NCI-H2227 (cell line): ENCODE measurements at regions not wholly inside any gene's neighbourhood (a gene's known extent, or its start where the extent isn't known, plus 50 kb on each side); places are given as distances from the start of the nearest gene placed in this dataset.
"Not testable (repeated sequence)": the region's sequence is repeated elsewhere in the genome, so short reads cannot be mapped to it uniquely, and the experiment has no call there.

Source experiments
- DNase-seq: peaks from one replicate; lab custom pipeline; 2025; ENCODE audit not compliant: unreplicated experiment; lab: John Stamatoyannopoulos, UW

DNA sequence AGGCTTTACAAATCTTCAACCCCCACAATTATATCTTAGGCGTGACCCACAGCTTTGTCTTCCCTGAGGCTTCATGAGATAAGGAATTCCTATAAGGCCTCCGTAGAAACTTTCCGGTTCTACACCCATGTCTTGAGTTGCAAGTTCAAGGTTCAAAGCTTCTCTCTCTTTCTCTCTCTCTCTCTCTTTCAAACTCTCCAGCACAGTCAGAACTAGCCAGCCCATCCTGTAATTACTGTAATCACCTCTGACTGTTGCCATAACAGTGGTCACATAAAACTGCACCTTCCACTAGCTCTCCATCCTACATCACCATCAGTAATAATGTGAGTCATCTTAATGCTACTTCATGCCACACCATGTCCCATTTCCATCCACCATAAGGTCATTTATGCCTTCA, 90.0 kb upstream of the NFASC start:
- DNase-seq = peak; percentile 50

DNA sequence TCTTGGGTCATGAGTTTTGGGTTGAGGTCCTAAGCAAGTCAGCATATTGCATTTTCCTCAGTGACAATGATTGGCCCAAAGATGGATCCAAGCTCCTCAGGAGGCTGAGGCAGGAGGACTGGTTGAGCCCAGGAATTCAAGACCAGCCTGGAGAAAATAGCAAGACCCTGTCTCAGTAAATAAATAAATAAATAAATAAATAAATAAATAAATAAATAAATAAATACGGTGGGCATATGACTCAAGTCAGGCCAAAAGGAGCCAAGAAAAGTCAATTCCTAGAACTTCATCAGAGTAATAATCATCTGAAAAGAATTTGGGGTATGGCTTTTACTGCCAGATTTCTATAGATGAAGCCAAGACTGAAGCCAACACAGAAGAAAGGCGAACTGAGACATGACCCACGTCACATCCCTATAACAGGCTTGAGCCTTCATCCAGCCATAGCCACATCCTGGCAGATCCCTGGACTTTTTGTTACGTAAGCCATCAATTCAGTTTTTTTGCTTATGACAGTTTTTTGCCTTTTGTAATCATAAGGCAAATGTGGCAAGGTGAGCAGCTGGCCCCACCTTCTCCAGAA, 88.5 kb upstream of the NFASC start:
- no peak for DNase-seq

DNA sequence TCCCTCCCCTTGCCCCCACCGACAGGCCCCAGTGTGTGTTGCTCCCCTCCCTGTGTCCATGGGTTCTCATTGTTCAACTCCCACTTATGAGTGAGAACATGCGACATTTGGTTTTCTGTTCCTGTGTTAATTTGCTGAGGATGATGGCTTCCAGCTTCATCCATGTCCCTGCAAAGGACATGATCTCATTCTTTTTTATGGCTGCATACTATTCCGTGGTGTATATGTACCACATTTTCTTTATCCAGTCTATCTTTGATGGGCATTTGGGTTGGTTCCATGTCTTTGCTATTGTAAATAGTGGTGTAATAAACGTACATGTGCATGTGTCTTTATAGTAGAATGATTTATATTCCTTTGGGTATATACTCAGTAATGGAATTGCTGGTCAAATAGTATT, 85.6 kb upstream of the NFASC start:
- not testable (repeated sequence) for DNase-seq

DNA sequence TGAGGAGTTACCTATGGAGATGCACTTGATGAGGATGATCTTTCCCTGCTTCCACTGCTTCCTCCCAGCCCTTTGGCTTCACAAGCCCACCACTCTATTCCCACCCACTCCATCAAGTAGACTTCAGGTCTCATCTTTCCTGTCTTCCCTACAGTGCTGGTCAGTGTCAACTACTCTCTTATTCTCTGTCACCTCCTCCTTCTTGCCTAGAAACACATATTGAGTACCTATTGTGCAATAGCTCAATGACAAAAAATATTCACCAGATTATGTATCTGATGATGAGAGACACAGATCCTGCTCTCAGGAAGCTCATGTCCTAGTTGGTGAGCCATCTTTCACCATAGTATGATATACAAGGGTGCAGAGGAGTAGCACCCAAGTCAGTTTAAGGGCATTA, 82.2 kb upstream of the NFASC start:
- DNase-seq = no peak

DNA sequence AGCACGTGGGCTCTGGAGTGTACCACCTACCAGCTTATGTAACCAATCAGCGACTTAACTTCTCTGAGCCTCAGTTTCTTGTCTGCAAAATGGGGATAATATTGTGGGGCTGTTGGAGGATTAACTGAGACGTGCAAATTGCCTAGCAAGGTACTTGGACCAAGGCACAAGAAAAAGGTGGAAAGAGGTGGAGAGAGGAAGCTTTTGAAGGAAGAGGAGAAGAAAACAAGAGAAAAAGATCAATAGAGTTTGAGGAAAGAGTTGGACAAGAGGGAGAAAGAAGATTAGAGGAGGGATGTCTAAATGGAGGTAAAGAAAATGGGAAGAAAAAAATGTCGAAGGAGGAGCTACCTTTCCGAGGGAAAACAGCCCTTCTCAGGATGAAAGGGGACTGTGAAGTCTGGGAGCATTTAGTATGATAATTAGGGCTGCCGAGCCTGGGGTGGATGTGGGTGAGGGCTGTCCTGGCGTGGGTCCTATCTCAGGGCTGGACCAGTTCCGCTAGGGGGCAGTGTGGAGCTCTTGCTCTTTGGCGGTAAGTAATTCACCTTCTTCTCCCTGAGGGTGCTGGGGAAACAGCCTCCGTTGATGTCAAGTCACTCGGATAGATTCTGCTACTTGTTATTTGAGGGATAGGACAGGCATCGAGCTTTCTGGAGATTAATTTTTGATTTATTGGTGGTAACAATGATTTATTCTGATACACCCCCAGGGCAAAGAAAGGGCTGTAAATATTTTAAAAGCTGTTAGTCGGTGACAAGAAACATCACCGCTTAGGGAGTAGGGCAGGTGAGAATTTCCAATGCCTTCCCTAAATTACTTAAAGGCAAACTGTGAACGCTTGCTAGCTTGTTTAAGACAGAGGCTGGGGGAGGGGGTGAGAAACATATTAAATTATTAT, 79.0 kb upstream of the NFASC start:
- DNase-seq = peak; percentile 81

DNA sequence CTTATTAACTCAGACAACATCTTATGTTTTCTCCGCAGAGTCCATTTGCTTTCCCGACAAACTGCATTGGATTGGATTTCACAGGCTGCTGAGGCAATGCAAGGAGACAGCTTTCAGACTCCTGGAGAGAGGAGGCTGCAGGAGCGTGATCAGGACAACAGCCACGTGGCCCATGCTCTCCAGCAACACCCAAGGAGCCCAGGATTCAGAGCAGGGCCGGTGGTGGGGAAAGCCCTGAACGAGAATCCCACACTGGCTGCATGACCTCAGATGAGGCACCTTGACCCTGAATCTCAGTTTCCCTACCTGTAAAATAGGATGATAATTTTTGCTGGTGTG, 78.3 kb upstream of the NFASC start:
- DNase-seq = no peak

DNA sequence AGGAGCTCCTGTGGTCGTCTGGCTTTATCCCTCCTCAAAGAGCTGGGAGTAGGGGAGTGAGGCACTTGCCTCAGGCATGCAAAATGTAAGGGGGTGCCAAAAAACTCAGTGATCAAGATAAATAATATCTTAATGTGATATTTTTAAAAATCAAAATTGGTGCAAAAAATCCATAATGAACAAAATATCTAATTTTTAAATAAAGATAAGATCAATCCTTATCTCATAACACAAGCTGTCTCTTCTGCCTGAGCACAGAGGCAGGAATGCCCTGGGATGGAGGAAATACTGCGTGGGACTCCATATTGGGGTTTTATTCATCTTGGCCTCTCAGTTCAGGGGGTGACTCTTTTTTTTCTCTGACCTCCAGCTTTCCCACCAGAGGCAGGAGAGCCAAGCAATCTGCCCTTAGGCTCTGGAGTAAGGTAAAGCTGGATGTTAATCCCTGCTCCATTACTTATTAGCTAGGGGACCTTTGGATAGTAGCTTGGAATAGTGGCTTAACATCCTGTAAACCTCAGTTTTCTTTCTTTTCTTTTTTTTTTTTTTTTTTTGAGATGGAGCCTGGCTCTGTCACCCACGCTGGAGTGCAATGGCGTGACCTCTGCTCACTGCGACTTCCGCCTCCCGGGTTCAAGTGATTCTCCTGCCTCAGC, 77.3 kb upstream of the NFASC start:
- DNase-seq = no peak

DNA sequence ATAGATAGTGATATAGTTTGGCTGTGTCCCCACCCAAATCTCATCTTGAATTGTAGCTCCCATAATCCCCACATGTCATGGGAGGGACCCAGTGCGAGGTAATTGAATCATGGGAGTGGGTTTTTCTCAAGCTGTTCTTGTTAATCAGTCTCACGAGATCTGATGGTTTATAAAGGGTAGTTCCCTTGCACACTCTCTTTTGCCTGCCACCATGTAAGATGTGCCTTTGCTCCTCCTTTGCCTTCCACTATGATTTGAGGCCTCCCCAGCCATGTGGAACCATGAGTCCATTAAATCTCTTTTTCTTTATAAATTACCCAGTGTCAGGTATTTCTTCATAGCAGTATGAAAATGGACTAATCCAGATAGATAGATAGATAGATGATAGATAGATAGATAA, 73.8 kb upstream of the NFASC start:
- DNase-seq = not testable (repeated sequence)

DNA sequence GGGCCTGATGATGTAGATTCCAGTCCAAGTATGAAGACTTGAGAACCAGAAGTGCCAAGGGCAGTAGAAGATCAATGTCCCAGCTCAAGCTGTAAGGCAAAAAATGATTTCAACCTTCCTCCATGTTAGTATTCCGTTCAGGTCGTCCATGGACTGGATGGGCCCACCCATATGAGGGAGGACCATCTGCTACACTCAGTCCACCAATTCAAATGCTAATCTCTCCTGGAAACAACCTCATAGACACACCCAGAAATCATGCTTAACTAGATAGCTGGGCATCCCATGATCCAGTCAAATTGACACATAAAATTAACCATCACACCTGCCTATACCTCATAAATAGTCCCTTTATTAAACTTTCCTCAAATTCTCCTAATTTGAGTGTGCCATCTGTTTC, 73.3 kb upstream of the NFASC start:
- DNase-seq = no peak

DNA sequence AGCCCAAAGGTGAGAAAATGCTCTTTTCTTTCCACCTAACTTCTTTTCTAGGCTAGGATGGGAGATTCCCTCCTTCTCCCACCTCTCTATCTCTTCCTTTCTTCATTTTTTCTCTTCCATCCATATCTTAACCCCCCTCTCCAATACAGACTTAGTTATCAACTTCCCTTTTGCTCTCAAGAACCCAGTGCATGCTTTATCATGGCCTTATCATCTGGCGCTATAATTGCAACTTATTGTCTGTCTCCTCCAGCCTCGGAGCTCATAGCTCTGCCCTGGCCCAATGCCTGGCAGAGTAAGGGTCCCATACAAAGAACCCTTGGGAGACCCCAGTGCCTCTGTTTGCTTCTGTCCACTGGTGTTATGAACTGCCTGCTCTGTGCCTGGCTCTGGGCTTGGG, 71.0 kb upstream of the NFASC start:
- no peak for DNase-seq

DNA sequence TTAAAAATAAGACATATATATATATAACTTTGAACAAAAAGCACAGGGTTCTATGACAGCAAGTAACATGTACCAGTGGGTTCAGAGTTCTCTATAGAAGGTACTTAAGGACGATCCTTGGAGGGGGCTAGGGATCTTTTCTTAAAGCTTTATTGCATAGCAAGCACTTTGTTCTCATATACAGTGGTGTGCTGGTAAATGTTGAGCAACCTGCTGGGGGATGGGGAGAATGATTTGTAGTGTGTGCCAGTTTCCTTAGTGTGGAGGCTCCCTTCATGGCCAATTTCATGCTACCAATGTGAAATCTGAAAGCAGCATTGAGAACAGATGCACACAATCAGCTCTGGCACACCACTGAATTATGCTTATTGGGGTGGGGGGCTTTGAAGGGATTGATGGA, 69.5 kb upstream of the NFASC start:
- DNase-seq = no peak

DNA sequence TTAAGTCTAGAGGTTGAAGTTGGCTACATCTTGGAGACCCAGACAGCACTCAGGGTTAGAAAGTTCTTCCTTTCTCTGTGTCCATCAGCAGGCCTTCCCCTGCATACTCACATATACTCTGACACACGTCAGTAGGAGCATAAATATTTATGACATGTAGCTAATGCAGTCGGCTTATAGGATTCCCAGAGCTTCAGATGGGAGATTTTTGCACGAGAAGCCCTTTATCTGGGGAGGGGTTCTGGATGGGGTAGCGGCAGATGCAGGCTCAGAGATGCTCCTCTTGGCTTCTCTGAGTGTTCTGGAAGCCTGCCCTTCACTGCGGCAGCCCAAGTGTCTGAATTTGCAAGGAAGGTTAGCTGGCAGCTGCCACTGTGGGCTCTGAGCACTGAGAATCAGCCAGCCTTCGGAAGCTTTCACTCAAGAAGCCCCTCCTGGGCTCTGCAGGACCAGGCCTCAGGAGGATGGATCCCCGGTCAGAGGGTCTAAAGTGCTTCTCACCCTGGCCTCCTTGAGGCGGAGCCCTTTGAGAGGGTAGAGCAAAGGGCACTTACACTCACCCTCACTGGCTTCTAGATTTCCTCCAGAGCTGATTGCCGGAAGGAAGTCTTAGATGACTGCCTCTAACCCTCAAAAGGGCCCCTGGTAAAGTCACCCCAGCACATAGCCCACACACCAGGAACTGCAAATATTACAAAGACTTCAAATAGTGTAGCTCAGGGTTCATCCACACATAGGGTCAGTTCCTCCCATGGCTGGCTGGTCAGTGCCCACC, 68.1 kb upstream of the NFASC start:
- no peak for DNase-seq

DNA sequence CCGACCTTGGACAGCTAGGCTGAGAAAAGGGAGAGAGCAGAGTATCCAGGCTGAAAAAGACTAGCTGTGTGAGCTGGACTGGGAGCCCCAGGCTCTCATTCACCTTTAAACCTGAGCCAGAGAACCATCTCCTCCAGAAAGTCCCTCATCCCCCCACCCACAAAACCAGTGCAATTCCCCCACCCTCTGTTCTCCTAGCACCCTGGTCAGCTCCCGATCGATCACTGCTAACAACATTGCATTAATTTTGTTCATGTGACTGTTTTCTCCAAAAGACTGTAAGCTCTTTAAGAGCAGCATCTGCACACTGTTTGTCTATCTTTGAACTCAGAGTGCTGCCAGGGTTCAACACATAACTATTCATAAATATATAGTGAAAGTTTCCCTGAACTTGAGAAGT, 67.1 kb upstream of the NFASC start:
- DNase-seq = no peak

DNA sequence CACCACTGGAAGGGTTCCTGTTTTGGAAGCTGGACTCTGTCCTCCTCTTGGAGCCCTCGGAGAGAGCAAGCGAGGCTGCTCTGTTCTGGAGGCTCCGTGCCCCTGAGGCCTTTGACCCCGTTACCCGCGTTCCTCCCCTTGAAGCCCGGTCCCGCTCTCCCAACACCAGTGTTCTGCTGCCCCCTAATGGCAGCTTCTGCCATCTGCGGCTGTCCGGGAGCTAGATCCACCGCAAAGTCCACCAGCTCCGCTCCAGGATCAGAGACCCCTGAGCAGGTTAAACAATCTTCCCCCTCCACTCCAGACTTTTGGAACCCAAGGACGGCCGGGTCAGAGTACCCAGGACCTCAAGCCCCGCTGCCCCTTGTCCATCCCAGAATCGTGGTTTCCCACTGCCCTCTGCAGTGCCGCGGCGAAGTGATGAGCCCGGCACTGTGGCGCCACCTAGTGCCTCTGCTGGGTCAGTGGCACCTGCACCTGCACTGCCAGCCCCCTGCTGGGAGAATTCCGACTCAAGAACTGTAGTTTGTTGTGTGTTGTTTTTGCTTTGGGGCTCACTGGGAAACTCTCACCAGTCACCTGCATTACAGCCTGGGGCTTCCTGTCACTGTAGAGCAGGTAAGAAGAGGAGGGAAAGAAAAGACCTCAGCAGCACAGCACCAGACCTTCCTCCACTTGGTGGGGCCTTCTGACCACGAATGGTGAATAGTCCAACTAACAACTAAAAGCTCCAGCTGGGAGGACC, 63.5 kb upstream of the NFASC start:
- peak; percentile 92 for DNase-seq

DNA sequence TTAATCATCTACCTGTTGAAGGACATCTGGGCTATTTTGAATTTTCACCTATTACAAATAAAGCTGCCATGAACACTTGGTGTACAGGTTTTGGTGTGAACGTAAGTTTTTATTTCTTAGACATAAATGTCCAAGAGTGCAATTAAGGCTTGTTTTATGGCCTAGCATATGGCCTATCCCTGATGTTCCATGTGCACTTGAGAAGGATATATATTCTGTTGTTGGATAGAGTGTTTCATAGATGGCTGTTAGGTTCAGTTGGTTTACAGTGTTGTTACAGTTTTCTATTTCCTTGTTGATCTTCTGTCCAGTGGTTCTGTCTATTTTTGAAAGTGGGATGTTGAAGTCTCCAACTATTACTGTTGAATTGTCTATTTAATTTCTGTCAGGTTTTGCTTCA, 61.2 kb upstream of the NFASC start:
- DNase-seq = no peak

DNA sequence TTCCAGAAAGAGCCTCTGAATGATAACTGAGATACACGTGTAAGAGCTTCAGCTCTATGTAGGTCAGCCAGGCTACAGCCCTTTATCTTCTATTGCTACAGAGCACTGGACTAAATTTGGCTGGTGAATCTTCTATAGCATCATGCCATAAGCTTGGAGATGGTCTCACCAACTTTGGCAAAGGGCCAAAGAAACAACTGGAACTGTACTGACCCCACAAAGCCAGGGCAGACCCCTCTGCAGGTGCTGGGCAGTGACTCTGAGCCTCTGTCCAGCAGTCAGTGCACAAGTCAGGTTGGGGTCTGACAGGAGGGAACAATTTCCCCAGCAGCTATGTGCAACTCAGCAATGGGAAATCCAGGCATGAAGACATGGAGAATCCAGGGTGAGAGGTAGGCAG, 57.8 kb upstream of the NFASC start:
- no peak for DNase-seq

DNA sequence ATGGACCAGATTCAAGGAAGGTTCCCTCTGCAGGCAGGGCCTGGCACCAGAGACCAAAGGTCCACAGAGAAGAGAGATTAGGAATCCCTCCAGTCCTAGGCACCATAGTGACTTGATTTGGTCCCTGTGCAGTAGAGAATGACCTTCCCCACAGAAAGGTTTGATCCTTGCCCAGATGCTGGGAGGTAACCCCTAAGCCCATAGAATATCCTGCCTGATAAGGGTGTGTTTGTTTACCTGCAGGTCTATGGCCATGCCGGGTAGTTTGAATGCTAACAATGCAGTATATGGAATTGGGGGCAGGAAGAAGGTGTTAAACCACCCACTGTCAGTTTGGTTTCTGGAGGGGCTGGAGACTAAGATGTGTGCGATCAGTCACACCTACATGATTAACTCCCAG, 57.1 kb upstream of the NFASC start:
- DNase-seq = no peak

DNA sequence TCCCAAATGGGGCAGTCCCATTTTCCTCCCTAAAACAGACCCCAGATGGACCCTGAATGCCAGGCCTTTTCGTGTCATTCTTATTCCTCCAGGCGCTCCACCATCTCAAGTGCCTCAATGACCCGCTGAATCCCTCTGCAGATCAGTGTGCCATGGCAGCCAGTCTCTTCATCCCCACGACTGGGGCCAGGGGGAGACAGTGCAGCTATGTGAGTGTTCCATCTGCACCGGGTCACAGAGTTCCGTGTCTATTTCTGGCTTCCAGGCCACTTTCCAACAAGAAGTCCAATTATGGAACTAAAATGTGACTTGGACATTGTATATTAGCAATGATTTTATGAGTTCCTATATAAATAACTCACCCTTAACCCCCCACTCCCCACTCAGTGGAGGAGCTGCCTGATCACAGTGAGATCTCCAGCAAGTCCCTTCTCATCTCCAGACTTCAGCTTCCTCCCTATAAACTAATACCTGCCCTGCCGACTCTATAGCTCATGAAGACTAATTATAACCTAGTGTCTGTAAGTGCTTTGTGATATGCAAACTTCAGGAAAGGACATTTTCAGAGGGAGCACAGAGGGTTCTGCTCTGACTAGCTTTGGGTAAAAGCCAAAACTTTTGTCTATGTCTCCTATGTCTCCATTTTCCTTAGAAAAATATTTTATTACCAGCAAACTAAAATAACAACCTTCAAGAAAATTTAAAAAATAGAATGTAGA, 56.3 kb upstream of the NFASC start:
- DNase-seq = no peak

DNA sequence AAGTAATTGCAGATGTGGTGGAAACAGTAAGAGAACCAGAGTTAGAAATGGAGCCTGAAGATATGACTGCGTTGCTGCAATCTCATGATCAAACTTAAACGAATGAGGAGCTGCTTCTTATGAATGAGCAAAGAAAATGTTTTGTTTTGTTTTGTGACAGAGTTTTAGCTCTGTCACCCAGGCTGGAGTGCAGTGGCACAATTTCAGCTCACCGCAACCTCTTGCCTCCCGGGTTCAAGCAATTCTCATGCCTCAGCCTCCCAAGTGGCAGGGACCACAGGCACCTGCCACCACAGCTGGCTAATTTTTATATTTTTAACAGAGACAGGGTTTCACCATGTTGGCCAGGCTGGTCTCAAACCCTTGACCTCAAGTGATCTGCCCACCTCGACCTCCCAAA, 53.3 kb upstream of the NFASC start:
- DNase-seq = no peak

DNA sequence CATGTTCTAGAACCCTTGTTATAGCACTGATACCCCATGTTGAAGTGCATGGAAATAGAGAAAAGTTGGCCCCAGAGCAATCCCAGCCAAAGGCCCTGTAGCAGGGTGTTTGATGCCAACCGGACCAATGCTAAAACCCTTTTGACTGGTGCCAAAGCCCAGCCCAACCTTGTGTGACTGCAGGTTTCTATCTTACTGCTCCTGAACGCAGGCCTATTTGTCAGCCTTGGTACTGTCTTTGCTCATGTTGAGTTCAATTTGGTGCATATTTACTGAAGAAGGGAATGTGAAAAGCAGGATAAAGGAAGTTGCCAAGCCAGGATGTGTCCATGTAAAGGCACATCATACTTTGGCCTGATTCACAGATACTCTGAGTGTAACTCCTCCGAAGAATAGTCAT, 51.7 kb upstream of the NFASC start:
- DNase-seq = no peak
